ENCODE measurements at regions not wholly inside any gene's neighbourhood (a gene's known extent, or its start where the extent isn't known, plus 50 kb on each side); places are given as distances from the start of the nearest gene placed in this dataset.
A peak's percentile ranks its signal among the peaks of the same experiment; 100 is the strongest.

GRCh38 chr15:93312891-93313486 is 224.0 kb upstream of the RGMA start:
- no peaks in the 10 kb centered on the region for H3K79me2 ChIP-seq (ENCODE audit: control insufficient read depth, insufficient read depth, low read length)
- DNase-seq (ENCODE audit: extremely low read depth in 1 of 4, low spot score in 3 of 4): no peak
- H3K9ac ChIP-seq (ENCODE audit: insufficient read depth in 1 of 2, low read depth in 2 of 2, low read length in 2 of 2): no peak overlapping the region
- TF ChIP-seq RFX1 (IDR thresholded peaks at IDR 0.05) (peak; percentile 38), ARID3B (CRISPR knock-in tag; IDR thresholded peaks at IDR 0.05; ENCODE audit: borderline replicate concordance) (no peak)
- no TSS peak for BruUV-seq (replicated peaks)
- H4K20me1 ChIP-seq (replicated peaks; ENCODE audit: control insufficient read depth, insufficient read depth, low read length): no peaks in the 10 kb centered on the region
- H3K27me3 ChIP-seq (ENCODE audit: control insufficient read depth in 2 of 2, insufficient read depth in 2 of 2, low read length in 2 of 2): peaks cover 11 to 19% of the 10 kb centered on the region in 2 experiments; a peak in 3 of 5 replicates
- no peaks in the 10 kb centered on the region for H3K9me3 ChIP-seq (replicated peaks; ENCODE audit: control insufficient read depth, insufficient read depth, low read depth, low read length)
- ChIA-PET POLR2A (no interaction called here), CTCF (ENCODE audit: low intra/inter-chr PET ratio) (no interaction called here)
- WGBS (ENCODE audit: insufficient coverage, low coverage, missing lambda C conversion rate): 0% methylated on average over 7 of the region's 7 CpGs
- in situ Hi-C loops (cut with MboI) (no loop called here), intact Hi-C loops (cut with micrococcal nuclease) (no loop called here)
- ATAC-seq: no peak
- H3K4me2 ChIP-seq (ENCODE audit: insufficient read depth, low read length): no peak overlapping the region
- H3K27ac ChIP-seq (ENCODE audit: extremely low read depth, low read depth, low read length): no peak overlapping the region
- no peaks in the 10 kb centered on the region for H3K9me1 ChIP-seq (ENCODE audit: control insufficient read depth, insufficient read depth, low read length)
- FAIRE-seq: no peak
- no peaks in the 10 kb centered on the region for H3K4me1 ChIP-seq (replicated peaks in 1 of 2; ENCODE audit: control insufficient read depth in 2 of 2, insufficient read depth in 2 of 2, low read length in 2 of 2)
- H3K36me3 ChIP-seq (ENCODE audit: control insufficient read depth, insufficient read depth, low read length): no peaks in the 10 kb centered on the region
- H2AFZ ChIP-seq (ENCODE audit: low read depth, low read length): no peak overlapping the region
- H3K4me3 ChIP-seq: no peak overlapping the region

GRCh38 chr15:93311620-93312019 is 222.6 kb upstream of the RGMA start:
- WGBS (ENCODE audit: insufficient coverage, low coverage, missing lambda C conversion rate): under 1% methylated on average over 11 of the region's 11 CpGs
- FAIRE-seq: no peak
- H3K36me3 ChIP-seq (ENCODE audit: control insufficient read depth, insufficient read depth, low read length): no peaks in the 10 kb centered on the region
- CTCF ChIA-PET (ENCODE audit: low intra/inter-chr PET ratio): no interaction called here
- no peak for ATAC-seq
- H3K4me2 ChIP-seq (ENCODE audit: insufficient read depth, low read length): no peak overlapping the region
- in situ Hi-C loops (cut with MboI) (no loop called here), intact Hi-C loops (cut with micrococcal nuclease) (no loop called here)
- BruUV-seq (replicated peaks): no TSS peak
- POLR2A ChIA-PET: no interaction called here
- no peak overlapping the region for H2AFZ ChIP-seq (ENCODE audit: low read depth, low read length)
- no peaks in the 10 kb centered on the region for H3K9me1 ChIP-seq (ENCODE audit: control insufficient read depth, insufficient read depth, low read length)
- no peak overlapping the region for H3K4me3 ChIP-seq
- H3K27ac ChIP-seq (ENCODE audit: extremely low read depth, low read depth, low read length): no peak overlapping the region
- no peaks in the 10 kb centered on the region for H3K9me3 ChIP-seq (replicated peaks; ENCODE audit: control insufficient read depth, insufficient read depth, low read depth, low read length)
- no peaks in the 10 kb centered on the region for H3K79me2 ChIP-seq (ENCODE audit: control insufficient read depth, insufficient read depth, low read length)
- H3K9ac ChIP-seq (ENCODE audit: insufficient read depth in 1 of 2, low read depth in 2 of 2, low read length in 2 of 2): no peak overlapping the region
- H3K27me3 ChIP-seq (ENCODE audit: control insufficient read depth in 2 of 2, insufficient read depth in 2 of 2, low read length in 2 of 2): peaks cover 14 to 27% of the 10 kb centered on the region in 2 experiments; a peak in 3 of 5 replicates
- H3K4me1 ChIP-seq (replicated peaks in 1 of 2; ENCODE audit: control insufficient read depth in 2 of 2, insufficient read depth in 2 of 2, low read length in 2 of 2): no peaks in the 10 kb centered on the region
- DNase-seq (ENCODE audit: extremely low read depth in 1 of 4, low spot score in 3 of 4): no peak
- H4K20me1 ChIP-seq (replicated peaks; ENCODE audit: control insufficient read depth, insufficient read depth, low read length): no peaks in the 10 kb centered on the region
- TF ChIP-seq PTBP1 (IDR thresholded peaks at IDR 0.05; ENCODE audit: low read depth, low read length) (no peak), BCL6 (CRISPR knock-in tag; IDR thresholded peaks at IDR 0.05) (no peak), CLOCK (CRISPR knock-in tag; IDR thresholded peaks at IDR 0.05; ENCODE audit: borderline replicate concordance) (no peak), ESRRB (CRISPR knock-in tag; IDR thresholded peaks at IDR 0.05; ENCODE audit: borderline replicate concordance) (no peak), ZNF282 (CRISPR knock-in tag; IDR thresholded peaks at IDR 0.05) (no peak), TCFL5 (CRISPR knock-in tag; conservative IDR thresholded peaks at IDR 0.05) (no peak), RFX1 (IDR thresholded peaks at IDR 0.05) (no peak), PURB (CRISPR knock-in tag; IDR thresholded peaks at IDR 0.05; ENCODE audit: low read depth) (no peak), HSF4 (CRISPR knock-in tag; IDR thresholded peaks at IDR 0.05; ENCODE audit: borderline replicate concordance) (no peak), HMG20A (CRISPR knock-in tag; conservative IDR thresholded peaks at IDR 0.05) (no peak), DNMT1 (IDR thresholded peaks at IDR 0.05) (no peak), ZNF165 (CRISPR knock-in tag; IDR thresholded peaks at IDR 0.05; ENCODE audit: borderline replicate concordance) (no peak), SNIP1 (IDR thresholded peaks at IDR 0.05; ENCODE audit: low read depth) (no peak)

Data from K562 (cell line).